RWPE2 (cell line): ENCODE measurements at regions not wholly inside any gene's neighbourhood (a gene's known extent, or its start where the extent isn't known, plus 50 kb on each side); places are given as distances from the start of the nearest gene placed in this dataset.
"Not testable (repeated sequence)": the region's sequence is repeated elsewhere in the genome, so short reads cannot be mapped to it uniquely, and the experiment has no call there.

ENCODE experiments used
- ATAC-seq: fragments of 200-7000 bp; cut with Tn5 transposase; 3 replicates; pipeline ENCODE4 v1.9.1; 2021; ENCODE audit warnings: low read depth
- DNase-seq: peaks from one replicate; pipeline ENCODE4 v3.0.0-alpha.2; 2020; ENCODE audit warnings: low spot score
- H3K27ac ChIP-seq: fragments of 450-650 bp; 2 replicates; pipeline ENCODE4 v1.5.1; 2017; ENCODE audit warnings: mild to moderate bottlenecking; ENCODE audit not compliant: poor library complexity, severe bottlenecking
- H3K27me3 ChIP-seq: fragments of 250-450 bp; sonication (Bioruptor Pico); 2 replicates; pipeline ENCODE4 v1.5.1; 2021; ENCODE audit warnings: mild to moderate bottlenecking, moderate library complexity; ENCODE audit not compliant: insufficient read depth, poor library complexity, severe bottlenecking
- H3K36me3 ChIP-seq: fragments of 250-450 bp; sonication (Bioruptor Pico); 2 replicates; pipeline ENCODE4 v1.5.1; 2020; ENCODE audit warnings: low read depth, mild to moderate bottlenecking, moderate library complexity
- H3K4me1 ChIP-seq: fragments of 250-450 bp; sonication (Bioruptor Pico); 2 replicates; pipeline ENCODE4 v1.5.1; 2021; ENCODE audit warnings: mild to moderate bottlenecking, moderate library complexity; ENCODE audit not compliant: insufficient read depth, poor library complexity, severe bottlenecking
- H3K4me3 ChIP-seq: fragments of 250-450 bp; sonication (Bioruptor Pico); 2 replicates; pipeline ENCODE4 v1.5.1; 2021; ENCODE audit warnings: mild to moderate bottlenecking, moderate library complexity; ENCODE audit not compliant: severe bottlenecking
- H3K9me3 ChIP-seq: fragments of 250-450 bp; sonication (Bioruptor Pico); 2 replicates; pipeline ENCODE4 v1.5.1; 2021; ENCODE audit warnings: mild to moderate bottlenecking, moderate library complexity; ENCODE audit not compliant: severe bottlenecking
- CTCF ChIP-seq: fragments of 450-650 bp; IDR thresholded peaks from one replicate; pipeline ENCODE4 v1.5.1; 2017; ENCODE audit warnings: mild to moderate bottlenecking, moderate library complexity; ENCODE audit not compliant: poor library complexity, severe bottlenecking

GRCh38 chr7:39833180-39833799 is 116.8 kb upstream of the CDK13 start:
- DNase-seq = peak; percentile 41
- ATAC-seq = peak; percentile 84
- TF ChIP-seq CTCF = peak; percentile 21

GRCh38 chr7:39833865-39834634 is 116.0 kb upstream of the CDK13 start:
- H3K4me1 ChIP-seq, H3K36me3 ChIP-seq, DNase-seq, H3K9me3 ChIP-seq, H3K4me3 ChIP-seq, ATAC-seq, H3K27ac ChIP-seq: not testable (repeated sequence)
- H3K27me3 ChIP-seq = peaks cover 18% of the 10 kb centered on the region

More at GRCh38 chr7:39833180-39833799, 116.8 kb upstream of the CDK13 start:
- H3K4me3 ChIP-seq = peak overlapping the region; percentile 38
- peaks cover 18% of the 10 kb centered on the region for H3K27me3 ChIP-seq
- not testable (repeated sequence) for H3K27ac ChIP-seq, H3K4me1 ChIP-seq, H3K36me3 ChIP-seq, H3K9me3 ChIP-seq

GRCh38 chr7:39838326-39838725 is 111.7 kb upstream of the CDK13 start:
- H3K36me3 ChIP-seq = no peaks in the 10 kb centered on the region
- H3K4me1 ChIP-seq = no peaks in the 10 kb centered on the region

GRCh38 chr7:39845006-39845405 is 105.0 kb upstream of the CDK13 start:
- Histone ChIP-seq H3K9me3 (no peaks in the 10 kb centered on the region), H3K27ac (no peak overlapping the region), H3K27me3 (no peaks in the 10 kb centered on the region), H3K4me3 (no peak overlapping the region), H3K4me1 (peaks cover 6% of the 10 kb centered on the region), H3K36me3 (no peaks in the 10 kb centered on the region)
- no peak for TF ChIP-seq CTCF
- ATAC-seq (peak; percentile 78), DNase-seq (no peak)

More at GRCh38 chr7:39838326-39838725, 111.7 kb upstream of the CDK13 start:
- no peak for DNase-seq
- ATAC-seq = peak; percentile 84
- Histone ChIP-seq H3K27me3 (peaks cover 3% of the 10 kb centered on the region), H3K27ac (no peak overlapping the region), H3K9me3 (no peaks in the 10 kb centered on the region), H3K4me3 (no peak overlapping the region)
- TF ChIP-seq CTCF = no peak

- Histone ChIP-seq H3K9me3 (no peaks in the 10 kb centered on the region), H3K4me3 (no peak overlapping the region), H3K27ac (no peak overlapping the region), H3K4me1 (peaks cover 6% of the 10 kb centered on the region), H3K27me3 (no peaks in the 10 kb centered on the region), H3K36me3 (no peaks in the 10 kb centered on the region)
- TF ChIP-seq CTCF = no peak
- DNase-seq (no peak), ATAC-seq (peak; percentile 70)
Measured at GRCh38 chr7:39847227-39847626, 102.8 kb upstream of the CDK13 start.
